Brain microvascular endothelial cell (primary cell): ENCODE measurements at regions not wholly inside any gene's neighbourhood (a gene's known extent, or its start where the extent isn't known, plus 50 kb on each side); places are given as distances from the start of the nearest gene placed in this dataset.

Source experiments
- DNase-seq: peaks from one replicate; pipeline ENCODE4 v3.0.0-alpha.2; 2020
- H3K27ac ChIP-seq: fragments of 250-450 bp; sonication (Bioruptor Pico); 2 replicates; pipeline ENCODE4 v1.5.1; 2020; ENCODE audit warnings: mild to moderate bottlenecking, moderate library complexity
- H3K27me3 ChIP-seq: fragments of 250-450 bp; sonication (Bioruptor Pico); replicated peaks from 2 replicates; pipeline ENCODE4 v1.5.1; 2020; ENCODE audit warnings: mild to moderate bottlenecking
- H3K36me3 ChIP-seq: fragments of 250-450 bp; sonication (Bioruptor Pico); replicated peaks from 2 replicates; pipeline ENCODE4 v1.5.1; 2020; ENCODE audit warnings: mild to moderate bottlenecking
- H3K4me3 ChIP-seq: 2 replicates; pipeline ENCODE4 v1.5.1; 2011; ENCODE audit warnings: low read depth, mild to moderate bottlenecking, control low read depth, low read length, moderate library complexity
- CTCF ChIP-seq: IDR thresholded peaks from 2 replicates; pipeline ENCODE4 v1.5.1; 2011; ENCODE audit warnings: low read depth, mild to moderate bottlenecking, moderate library complexity, low read length, control low read depth, inconsistent platforms; ENCODE audit errors: missing control alignments
- in situ Hi-C: cut with HindIII; loops from 2 replicates; pipeline ENCODE4 v1.10.0; 2017; ENCODE audit warnings: low sequenced_read_pairs, low pct_ligation_motif_present

GRCh38 chr13:73399347-73400216, 340.8 kb downstream of the KLF5 start:
- no peaks in the 10 kb centered on the region for H3K27me3 ChIP-seq
- no peak overlapping the region for H3K27ac ChIP-seq
- TF ChIP-seq CTCF = no peak
- no peak for DNase-seq
- H3K36me3 ChIP-seq = no peaks in the 10 kb centered on the region
- in situ Hi-C loops = no loop called here
- no peak overlapping the region for H3K4me3 ChIP-seq

- Histone ChIP-seq H3K27ac (no peak overlapping the region), H3K27me3 (no peaks in the 10 kb centered on the region), H3K4me3 (no peak overlapping the region), H3K36me3 (no peaks in the 10 kb centered on the region)
- in situ Hi-C loops = no loop called here
- TF ChIP-seq CTCF = no peak
- DNase-seq = no peak
Measured at GRCh38 chr13:73397496-73398305, 338.9 kb downstream of the KLF5 start.

GRCh38 chr13:73394066-73394465, 335.3 kb downstream of the KLF5 start:
- no peaks in the 10 kb centered on the region for H3K27me3 ChIP-seq
- no peak overlapping the region for H3K27ac ChIP-seq
- in situ Hi-C loops = no loop called here
- no peak for DNase-seq
- no peak for TF ChIP-seq CTCF
- no peaks in the 10 kb centered on the region for H3K36me3 ChIP-seq
- no peak overlapping the region for H3K4me3 ChIP-seq

DNA sequence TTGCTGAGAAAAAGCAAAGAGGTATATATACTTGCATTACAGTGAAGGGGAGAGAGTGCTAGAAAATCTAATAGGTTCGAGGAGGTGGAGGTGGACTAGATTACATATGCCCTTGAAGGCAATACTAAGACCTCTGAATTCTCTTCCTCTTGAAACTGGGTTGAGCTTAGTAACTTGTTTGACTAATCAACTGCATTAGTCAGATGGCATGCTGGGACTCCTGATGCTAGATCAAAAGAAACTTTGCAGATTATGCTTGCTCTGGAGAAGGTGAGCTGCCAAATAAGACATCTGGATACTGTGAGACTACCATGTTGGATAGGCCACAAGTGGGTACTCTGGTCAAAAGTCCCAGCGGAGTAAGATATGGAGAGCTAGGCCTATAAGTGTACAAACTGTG, 331.3 kb downstream of the KLF5 start:
- no peak for DNase-seq
- Histone ChIP-seq H3K27ac (no peak overlapping the region), H3K4me3 (no peak overlapping the region), H3K27me3 (no peaks in the 10 kb centered on the region), H3K36me3 (no peaks in the 10 kb centered on the region)
- in situ Hi-C loops = no loop called here
- TF ChIP-seq CTCF = no peak

GRCh38 chr13:73388586-73388985, 329.8 kb downstream of the KLF5 start:
- H3K27ac ChIP-seq = no peak overlapping the region
- H3K36me3 ChIP-seq = no peaks in the 10 kb centered on the region
- no peaks in the 10 kb centered on the region for H3K27me3 ChIP-seq
- no peak for DNase-seq
- in situ Hi-C loops = no loop called here
- H3K4me3 ChIP-seq = no peak overlapping the region
- TF ChIP-seq CTCF = no peak
